Endothelial cell of umbilical vein (primary cell): ENCODE measurements at regions not wholly inside any gene's neighbourhood (a gene's known extent, or its start where the extent isn't known, plus 50 kb on each side); places are given as distances from the start of the nearest gene placed in this dataset.

Source experiments
- BruUV-seq: library from RNA; stranded (reverse); fragments of 400-500 nt; replicated peaks from 2 replicates; lab custom pipeline; 2021; lab: Mats Ljungman, UMichigan
- CTCF ChIA-PET: fragments of 300-600, 350-600 bp; sonication (Branson Sonifier 250); formaldehyde crosslinking; loops from one replicate; lab custom pipeline; 2021; ENCODE audit warnings: antibody characterized with exemption, inconsistent platforms; lab: Charles Lee
- POLR2A ChIA-PET: fragments of 300-600, 350-600 bp; sonication (Branson Sonifier 250); formaldehyde crosslinking; loops from one replicate; lab custom pipeline; 2021; ENCODE audit warnings: antibody characterized with exemption, inconsistent platforms; lab: Charles Lee
- DNase-seq: peaks from one replicate; pipeline ENCODE4 v3.0.0-alpha.2; 2011; ENCODE audit warnings: low read depth, low spot score
- FAIRE-seq: peaks from 2 replicates; lab custom pipeline; 2011; peaks lifted over from hg19 to GRCh38; lab: Jason Lieb, UNC
- H2AFZ ChIP-seq: 2 replicates; pipeline ENCODE4 v1.6.0; 2012; ENCODE audit warnings: low read depth, low read length, control low read depth, inconsistent platforms
- H3K27ac ChIP-seq: 2 replicates; pipeline ENCODE4 v1.5.1; 2011; ENCODE audit warnings: low read depth, mild to moderate bottlenecking, control low read depth, low read length, moderate library complexity; ENCODE audit not compliant: insufficient read depth
- H3K27me3 ChIP-seq, 2 experiments: 2 replicates each; pipeline versions ENCODE4 v1.6.0 to v1.6.1; 2011; ENCODE audit warnings: low read length in 2 of 2, mixed read lengths in 1 of 2; ENCODE audit not compliant: control insufficient read depth in 2 of 2, insufficient read depth in 2 of 2
- H3K36me3 ChIP-seq, 2 experiments: 2 replicates in 1 of 2; 3 replicates in 1 of 2; pipeline ENCODE4 v1.5.1; 2011; ENCODE audit warnings: low read length in 2 of 2, mild to moderate bottlenecking in 1 of 2, moderate library complexity in 1 of 2; ENCODE audit not compliant: control insufficient read depth in 2 of 2, insufficient read depth in 2 of 2; ENCODE audit errors: extremely low read depth in 1 of 2
- H3K4me1 ChIP-seq: 3 replicates; pipeline ENCODE4 v1.5.1; 2011; ENCODE audit warnings: mild to moderate bottlenecking, low read length; ENCODE audit not compliant: control insufficient read depth, insufficient read depth; ENCODE audit errors: extremely low read depth
- H3K4me2 ChIP-seq: 2 replicates; pipeline ENCODE4 v1.6.1; 2011; ENCODE audit warnings: low read length, control low read depth, mixed read lengths; ENCODE audit not compliant: insufficient read depth
- H3K4me3 ChIP-seq, 3 experiments: fragments of 200-600 bp in 1 of 3; sonication (generic), shearing (Covaris generic) in 1 of 3; replicated peaks in 1 of 3; 2 replicates each; pipeline ENCODE4 v1.5.1; 2011 to 2016; ENCODE audit warnings: control low read depth in 3 of 3, low read length in 3 of 3, mild to moderate bottlenecking in 2 of 3, inconsistent platforms in 1 of 3, low read depth in 1 of 3, moderate library complexity in 1 of 3; ENCODE audit not compliant: insufficient read depth in 1 of 3
- H3K79me2 ChIP-seq: 2 replicates; pipeline ENCODE4 v1.6.0; 2012; ENCODE audit warnings: low read length, inconsistent platforms; ENCODE audit not compliant: control insufficient read depth, insufficient read depth
- H3K9ac ChIP-seq: replicated peaks from 2 replicates; pipeline ENCODE3; 2011; ENCODE audit warnings: low read length, control low read depth; ENCODE audit not compliant: insufficient read depth; ENCODE audit errors: extremely low read depth
- H3K9me1 ChIP-seq: replicated peaks from 3 replicates; pipeline ENCODE4 v1.6.0; 2011; ENCODE audit warnings: mild to moderate bottlenecking, low read length; ENCODE audit not compliant: control insufficient read depth, insufficient read depth; ENCODE audit errors: extremely low read depth
- H3K9me3 ChIP-seq: replicated peaks from 2 replicates; pipeline ENCODE4 v1.5.1; 2012; ENCODE audit warnings: low read length, inconsistent platforms; ENCODE audit not compliant: control insufficient read depth, insufficient read depth
- H4K20me1 ChIP-seq: replicated peaks from 2 replicates; pipeline ENCODE3; 2011; ENCODE audit warnings: mild to moderate bottlenecking, low read length; ENCODE audit not compliant: control insufficient read depth, insufficient read depth; ENCODE audit errors: extremely low read depth
- EZH2 ChIP-seq: IDR thresholded peaks from 2 replicates; pipeline ENCODE4 v1.6.1; 2012; ENCODE audit warnings: borderline replicate concordance, low read depth, mild to moderate bottlenecking, moderate library complexity, low read length, inconsistent platforms; ENCODE audit not compliant: severe bottlenecking
- FOS ChIP-seq: IDR thresholded peaks from 2 replicates; pipeline ENCODE4 v1.6.1; 2011; ENCODE audit warnings: mild to moderate bottlenecking, low read length, moderate library complexity, borderline replicate concordance; ENCODE audit not compliant: insufficient read depth
- GATA2 ChIP-seq: IDR thresholded peaks from 2 replicates; pipeline ENCODE4 v1.7.0; 2011; ENCODE audit warnings: low read depth, mild to moderate bottlenecking, moderate library complexity, mixed read lengths, low read length; ENCODE audit not compliant: insufficient read length, insufficient read depth
- JUN ChIP-seq: IDR thresholded peaks from 2 replicates; pipeline ENCODE4 v1.6.1; 2011; ENCODE audit warnings: borderline replicate concordance, low read depth; ENCODE audit not compliant: insufficient read length, insufficient read depth
- MAX ChIP-seq: IDR thresholded peaks from 2 replicates; pipeline ENCODE4 v1.6.1; 2011; ENCODE audit not compliant: insufficient read depth, insufficient read length
- MYC ChIP-seq: IDR thresholded peaks from one replicate; pipeline ENCODE4 v1.6.1; 2011; ENCODE audit warnings: mild to moderate bottlenecking, low read depth, low read length
- POLR2A ChIP-seq: IDR thresholded peaks from 2 replicates; pipeline ENCODE4 v1.6.1; 2012; ENCODE audit warnings: low read depth, mild to moderate bottlenecking, control low read depth, low read length
- POLR2AphosphoS5 ChIP-seq: IDR thresholded peaks from 2 replicates; pipeline ENCODE4 v1.6.1; 2012; ENCODE audit warnings: low read depth, mild to moderate bottlenecking, control low read depth, low read length, moderate library complexity; ENCODE audit not compliant: insufficient read depth
- dilution Hi-C: fragments of 300-500 bp; cut with MboI; formaldehyde crosslinking; loops from one replicate; pipeline ENCODE4 v1.15.0; 2019; ENCODE audit warnings: low sequenced_read_pairs; ENCODE audit not compliant: extremely low pct_ligation_motif_present
- intact Hi-C: fragments of 100-400 bp; cut with micrococcal nuclease; formaldehyde crosslinking; loops from one replicate; pipeline ENCODE4 v1.10.0; 2022
- TF ChIP-seq, protein P1 (sequence below), 2 donors: IDR thresholded peaks; 1 replicate in 1 of 2; 2 replicates in 1 of 2; pipeline ENCODE4 v1.5.1; 2011; ENCODE audit warnings: low read length in 2 of 2, mild to moderate bottlenecking in 2 of 2, moderate library complexity in 2 of 2, control low read depth in 1 of 2, inconsistent platforms in 1 of 2, low read depth in 1 of 2; ENCODE audit not compliant: insufficient read depth in 1 of 2; ENCODE audit errors: extremely low read depth in 1 of 2

DNA sequence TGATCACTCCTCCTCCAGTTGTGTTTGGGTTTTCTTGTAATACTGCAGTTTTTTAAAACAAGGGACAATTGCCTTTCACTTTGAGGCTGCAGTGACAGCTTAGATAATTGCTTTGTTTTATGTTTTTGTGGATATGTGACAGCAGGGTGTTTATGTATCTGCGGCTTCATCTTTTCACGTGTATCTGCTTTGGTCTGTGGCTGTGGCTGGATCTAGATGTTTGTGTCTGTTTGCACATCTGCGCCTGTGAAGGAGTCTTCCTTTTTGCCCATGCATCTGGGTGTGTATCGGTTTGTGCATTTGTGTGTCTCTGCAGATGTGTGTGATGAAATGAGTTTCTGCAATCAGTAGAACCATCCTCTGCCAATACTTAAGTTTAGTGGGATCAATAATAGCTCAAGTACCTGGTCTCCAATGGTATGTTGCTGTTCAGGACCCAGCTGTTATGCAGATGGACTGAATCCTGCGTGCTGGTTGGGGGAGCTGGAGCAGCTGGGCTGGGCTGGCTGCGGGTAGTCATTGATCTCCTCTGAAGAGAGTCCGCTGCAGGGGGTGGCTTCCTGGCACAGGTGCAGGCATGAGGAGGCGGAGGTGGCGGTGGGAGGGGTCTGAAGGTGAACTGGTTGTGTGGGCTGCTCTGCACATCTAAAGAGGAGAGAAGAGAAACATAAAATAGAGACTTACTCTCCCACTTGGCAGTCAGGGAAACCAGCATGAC, 390.3 kb downstream of the SH2D1A start:
- no peak overlapping the region for H3K4me2 ChIP-seq
- H3K9me3 ChIP-seq, result no peaks in the 10 kb centered on the region
- H3K9ac ChIP-seq, result no peak overlapping the region
- FAIRE-seq (no peak), DNase-seq (no peak)
- TF ChIP-seq POLR2AphosphoS5 (no peak), POLR2A (no peak), MYC (no peak), MAX (no peak), EZH2 (no peak), GATA2 (no peak), JUN (no peak), FOS (no peak)
- TF ChIP-seq, protein P1, sequence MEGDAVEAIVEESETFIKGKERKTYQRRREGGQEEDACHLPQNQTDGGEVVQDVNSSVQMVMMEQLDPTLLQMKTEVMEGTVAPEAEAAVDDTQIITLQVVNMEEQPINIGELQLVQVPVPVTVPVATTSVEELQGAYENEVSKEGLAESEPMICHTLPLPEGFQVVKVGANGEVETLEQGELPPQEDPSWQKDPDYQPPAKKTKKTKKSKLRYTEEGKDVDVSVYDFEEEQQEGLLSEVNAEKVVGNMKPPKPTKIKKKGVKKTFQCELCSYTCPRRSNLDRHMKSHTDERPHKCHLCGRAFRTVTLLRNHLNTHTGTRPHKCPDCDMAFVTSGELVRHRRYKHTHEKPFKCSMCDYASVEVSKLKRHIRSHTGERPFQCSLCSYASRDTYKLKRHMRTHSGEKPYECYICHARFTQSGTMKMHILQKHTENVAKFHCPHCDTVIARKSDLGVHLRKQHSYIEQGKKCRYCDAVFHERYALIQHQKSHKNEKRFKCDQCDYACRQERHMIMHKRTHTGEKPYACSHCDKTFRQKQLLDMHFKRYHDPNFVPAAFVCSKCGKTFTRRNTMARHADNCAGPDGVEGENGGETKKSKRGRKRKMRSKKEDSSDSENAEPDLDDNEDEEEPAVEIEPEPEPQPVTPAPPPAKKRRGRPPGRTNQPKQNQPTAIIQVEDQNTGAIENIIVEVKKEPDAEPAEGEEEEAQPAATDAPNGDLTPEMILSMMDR (IDR thresholded peaks at IDR 0.05; ENCODE audit: extremely low read depth in 1 of 2, insufficient read depth in 1 of 2, low read depth in 1 of 2, low read length in 2 of 2), result no peak
- no peaks in the 10 kb centered on the region for H3K9me1 ChIP-seq
- BruUV-seq, result no TSS peak
- CTCF ChIA-PET, result no interaction called here
- H3K36me3 ChIP-seq, result no peaks in the 10 kb centered on the region
- intact Hi-C loops, result no loop called here
- no peaks in the 10 kb centered on the region for H4K20me1 ChIP-seq
- H3K27ac ChIP-seq, result no peak overlapping the region
- H3K4me1 ChIP-seq, result no peaks in the 10 kb centered on the region
- dilution Hi-C loops, result no loop called here
- no peak overlapping the region for H3K4me3 ChIP-seq
- POLR2A ChIA-PET, result no interaction called here
- no peaks in the 10 kb centered on the region for H3K27me3 ChIP-seq
- no peaks in the 10 kb centered on the region for H3K79me2 ChIP-seq
- H2AFZ ChIP-seq, result no peak overlapping the region
